ENCODE measurements at regions not wholly inside any gene's neighbourhood (a gene's known extent, or its start where the extent isn't known, plus 50 kb on each side); places are given as distances from the start of the nearest gene placed in this dataset.

- no peak for TF ChIP-seq CTCF (IDR thresholded peaks at IDR 0.05; ENCODE audit: low read depth, low read length)
- TF ChIP-seq EZH2phosphoT487 (IDR thresholded peaks at IDR 0.05; ENCODE audit: low read depth): no peak
Observed at GRCh38 chr10:62613424-62613823, 191.1 kb upstream of the ADO start.
